GM19372 (cell line): ENCODE measurements at regions not wholly inside any gene's neighbourhood (a gene's known extent, or its start where the extent isn't known, plus 50 kb on each side); places are given as distances from the start of the nearest gene placed in this dataset.

Experiments used
- ATAC-seq: cut with Tn5 transposase; IDR thresholded peaks from one replicate; pipeline ENCODE4 v1.9.1; 2021; ENCODE audit warnings: mild to moderate bottlenecking, low read depth, moderate library complexity; ENCODE audit not compliant: unreplicated experiment

DNA sequence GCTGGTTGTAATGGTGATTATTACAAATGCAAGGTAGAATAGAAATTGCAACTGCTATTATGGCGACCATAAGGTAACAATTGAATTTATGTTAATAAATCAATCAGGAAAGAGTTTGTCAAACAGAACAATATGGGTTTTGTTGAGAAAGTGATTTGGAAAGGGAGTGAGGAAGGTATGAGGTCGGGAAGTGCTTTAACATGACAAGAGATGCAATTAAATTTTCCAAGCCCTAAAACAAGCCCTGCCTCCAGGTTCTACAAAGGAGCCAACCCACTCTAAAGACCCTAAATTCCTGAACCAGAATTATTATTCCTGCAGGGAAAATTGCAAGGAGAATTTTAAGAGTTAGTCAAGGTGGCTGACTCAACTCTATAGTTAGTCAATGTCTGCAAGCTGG lies 363.7 kb downstream of the BMPER start:
- ATAC-seq, result no peak

DNA sequence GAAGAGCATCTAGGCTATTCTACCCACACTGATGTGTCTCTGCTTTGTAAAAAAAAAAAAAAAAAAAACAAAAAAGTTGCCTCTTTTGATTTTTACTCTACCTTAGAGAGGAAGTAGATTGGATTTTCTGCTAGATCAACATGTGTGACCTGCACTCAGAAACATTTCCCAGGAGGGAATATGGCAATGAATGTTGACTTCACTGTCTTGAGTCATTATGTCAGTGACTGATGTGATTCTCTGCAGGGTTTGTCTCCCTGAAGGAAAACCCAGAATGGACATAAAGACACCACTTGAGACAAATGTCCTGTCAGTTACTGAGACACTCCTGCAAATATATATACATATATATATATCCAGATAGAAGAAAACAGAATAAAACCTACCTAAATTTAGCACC lies 370.3 kb downstream of the BMPER start:
- ATAC-seq, result no peak

DNA sequence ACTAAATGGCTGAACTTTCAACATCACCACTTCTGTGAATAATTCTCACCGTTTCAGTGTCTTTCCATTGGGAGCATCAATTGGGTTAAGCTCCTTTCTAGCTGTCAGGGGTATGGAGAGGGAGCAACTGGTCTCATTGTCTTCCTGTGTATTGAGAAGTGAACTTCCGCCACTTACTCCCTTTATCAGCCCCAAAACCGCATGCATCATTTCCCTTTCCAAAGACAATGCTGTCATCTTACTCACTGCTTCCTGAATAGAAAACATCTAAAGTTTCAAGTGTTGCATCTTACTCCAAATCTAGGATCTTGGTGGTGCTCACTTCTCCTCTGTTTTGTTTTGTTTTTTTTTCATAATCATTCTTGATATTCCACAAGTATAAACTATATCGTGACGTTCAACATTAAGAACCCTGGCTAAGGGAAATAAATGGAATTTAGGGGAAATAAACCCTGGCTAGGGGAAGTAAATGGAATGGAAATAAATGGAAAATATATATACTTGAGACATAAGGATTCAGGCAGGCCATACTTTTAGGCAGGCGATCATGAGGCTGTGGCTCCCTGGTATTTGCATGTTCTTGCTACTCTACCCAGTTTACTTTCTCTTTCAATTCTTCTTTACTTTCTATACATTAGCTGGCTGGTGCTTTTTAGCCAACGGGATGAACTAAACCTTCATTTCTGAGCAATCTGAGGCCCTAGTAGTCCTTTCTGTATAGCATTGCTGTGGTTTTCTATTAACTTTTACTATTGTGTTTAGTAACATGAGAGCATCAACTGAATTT lies 371.9 kb downstream of the BMPER start:
- no peak for ATAC-seq

DNA sequence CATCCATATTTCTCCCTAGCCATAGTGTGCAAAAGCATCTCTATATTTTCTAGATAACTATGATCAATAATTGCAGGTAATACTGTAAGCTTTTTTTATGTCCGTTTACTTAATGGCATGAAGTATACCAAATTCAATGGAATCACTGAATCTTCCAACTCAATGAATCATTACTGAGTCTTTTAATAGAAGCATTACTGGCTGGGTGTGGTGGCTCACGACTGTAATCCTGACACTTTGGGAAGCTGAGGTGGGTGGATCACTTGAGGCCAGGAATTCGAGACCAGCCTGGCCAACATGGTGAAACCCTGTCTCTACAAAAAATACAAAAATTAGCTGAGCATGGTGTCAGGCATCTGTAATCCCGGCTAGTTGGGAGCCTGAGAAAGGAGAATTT lies 372.5 kb downstream of the BMPER start:
- ATAC-seq, result no peak

DNA sequence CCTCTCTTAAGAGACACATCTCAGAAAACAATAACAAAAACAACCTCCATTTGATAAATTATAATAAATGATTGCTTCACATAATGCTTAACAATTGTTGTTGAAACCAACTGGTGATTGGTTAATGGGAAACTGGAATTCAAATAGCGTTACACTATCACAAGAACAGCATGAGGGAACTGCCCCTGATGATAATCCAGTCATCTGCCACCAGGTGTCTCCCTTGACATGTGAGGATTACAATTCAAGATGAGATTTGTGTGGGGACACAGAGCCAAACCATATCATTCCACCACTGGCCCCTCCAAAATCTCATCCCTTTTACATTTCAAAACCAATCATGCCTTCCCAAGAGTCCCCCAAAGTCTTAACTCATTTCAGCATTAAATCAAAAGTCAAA lies 375.9 kb downstream of the BMPER start:
- no peak for ATAC-seq

DNA sequence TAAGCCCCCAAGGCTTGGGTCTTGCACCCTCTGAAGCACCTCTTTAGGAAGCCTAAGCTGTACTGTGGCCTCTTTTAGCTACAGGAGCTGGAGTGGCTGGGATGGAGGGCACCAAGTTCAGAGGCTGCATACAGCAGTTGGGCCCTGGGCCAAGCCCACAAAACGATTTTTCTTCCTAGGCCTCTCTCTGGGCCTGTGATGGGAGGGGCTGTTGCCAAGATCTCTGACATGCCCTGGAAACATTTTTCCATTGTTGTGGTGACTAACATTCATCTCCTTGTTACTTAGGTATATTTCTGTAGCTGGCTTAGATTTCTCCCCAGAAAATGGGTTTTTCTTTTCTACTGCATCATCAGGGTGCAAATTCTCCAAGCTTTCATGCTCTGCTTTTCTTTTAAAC lies 375.7 kb upstream of the NPSR1 start:
- ATAC-seq, result no peak

- ATAC-seq, result no peak
These were observed 361.4 kb upstream of the NPSR1 start for GRCh38 chr7:34296663-34297062.

DNA sequence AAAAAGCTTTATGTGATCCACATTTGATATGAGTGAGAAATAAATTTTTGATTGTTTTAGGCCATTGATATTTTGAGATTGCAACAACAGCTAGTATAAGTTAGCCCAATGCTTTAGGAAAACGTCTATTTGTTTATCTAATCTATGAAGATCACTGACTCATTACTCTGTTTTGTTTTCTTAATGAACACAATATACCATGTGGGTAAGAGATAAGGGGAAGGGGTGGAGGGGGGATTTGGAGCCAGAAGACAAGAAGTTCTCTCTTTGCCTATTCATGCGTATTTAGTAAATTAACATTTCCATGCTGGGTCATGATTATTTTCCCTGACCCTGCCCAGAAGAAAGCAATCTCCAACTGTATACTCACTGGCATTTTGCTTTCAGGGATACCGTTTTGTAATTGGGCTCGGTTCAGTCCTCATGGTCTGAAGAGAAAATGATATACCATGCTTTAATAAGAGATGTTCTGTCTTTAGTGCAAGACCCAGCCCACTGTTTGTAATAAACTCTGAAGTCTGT lies 359.5 kb upstream of the NPSR1 start:
- no peak for ATAC-seq

DNA sequence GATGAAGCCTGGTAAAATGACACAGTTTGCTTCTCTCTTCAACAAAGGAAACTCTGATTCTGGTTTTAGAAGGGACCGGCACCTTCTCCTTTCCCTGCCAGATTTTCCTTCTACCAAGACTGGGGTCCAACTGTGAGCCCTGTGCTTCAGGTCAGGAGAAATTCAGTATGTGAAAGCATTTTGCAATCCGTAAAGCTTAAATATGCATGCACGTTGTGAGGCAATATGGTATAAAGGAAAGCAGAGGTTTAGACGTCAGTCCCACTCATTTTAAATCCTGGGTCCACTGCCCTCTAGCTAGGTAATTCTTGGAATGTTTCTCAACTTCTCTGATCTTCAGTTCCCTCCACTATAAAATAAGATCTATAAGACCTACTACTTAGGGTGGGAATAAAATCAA lies 359.0 kb upstream of the NPSR1 start:
- ATAC-seq, result no peak

DNA sequence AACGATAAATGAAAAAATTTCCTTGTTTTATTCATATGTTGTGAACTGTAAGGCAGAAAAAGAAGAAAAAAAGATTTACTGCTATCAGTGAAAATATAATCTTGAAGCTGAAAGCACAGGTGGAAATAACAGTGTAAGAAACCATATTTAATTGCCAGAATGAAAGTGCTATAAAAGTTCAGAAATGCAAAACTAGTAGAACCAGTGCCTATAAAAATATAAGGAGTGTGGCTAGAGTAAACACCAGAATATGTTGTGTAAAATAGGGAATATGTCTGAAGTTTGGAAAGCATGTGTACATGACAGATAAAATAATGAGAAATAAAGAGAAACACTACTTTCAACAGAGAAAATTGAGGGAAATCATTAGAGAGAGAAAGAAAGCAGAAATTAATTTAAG lies 350.5 kb upstream of the NPSR1 start:
- no peak for ATAC-seq

- no peak for ATAC-seq
These were observed 349.4 kb upstream of the NPSR1 start for GRCh38 chr7:34308595-34308994.

DNA sequence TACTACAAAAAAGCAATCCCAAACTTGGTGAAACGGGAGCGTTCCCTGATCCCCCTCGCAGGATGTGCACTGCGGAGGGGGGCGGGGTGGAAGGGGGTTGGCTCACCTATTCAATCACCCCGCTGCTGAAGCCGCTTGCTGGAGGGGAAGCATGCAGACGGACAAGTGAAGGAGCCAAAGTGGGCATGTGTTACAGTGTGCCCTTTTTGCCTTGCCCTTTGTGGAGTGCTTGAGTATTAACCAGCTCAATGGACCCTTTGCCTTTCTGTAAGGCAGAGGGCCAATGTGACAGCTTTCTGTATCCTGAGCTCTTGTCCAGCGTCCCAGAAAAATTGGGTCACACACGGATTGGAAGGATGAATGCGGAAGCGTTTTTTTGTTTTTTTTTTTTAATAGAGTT lies 348.9 kb upstream of the NPSR1 start:
- ATAC-seq, result no peak

- ATAC-seq, result no peak
These were observed 348.4 kb upstream of the NPSR1 start for GRCh38 chr7:34309584-34309983.

DNA sequence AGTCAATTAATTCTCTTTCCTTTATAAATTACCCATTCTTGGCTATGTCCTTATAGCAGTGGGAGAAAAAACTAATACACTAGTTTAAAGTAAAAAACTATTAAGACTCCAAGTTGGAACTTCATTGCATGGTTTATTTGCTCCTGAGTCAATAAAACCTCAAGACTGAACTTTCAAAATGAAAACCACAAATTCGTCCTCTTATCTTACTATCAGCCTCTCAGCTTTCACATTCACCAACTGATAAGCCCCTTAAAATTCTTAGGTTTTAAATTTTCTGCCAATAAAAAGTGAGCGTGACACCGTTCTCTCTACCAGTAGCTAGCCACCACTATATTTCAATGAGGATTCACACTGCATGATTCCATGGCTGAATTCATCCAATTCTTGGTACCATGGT lies 346.4 kb upstream of the NPSR1 start:
- no peak for ATAC-seq

DNA sequence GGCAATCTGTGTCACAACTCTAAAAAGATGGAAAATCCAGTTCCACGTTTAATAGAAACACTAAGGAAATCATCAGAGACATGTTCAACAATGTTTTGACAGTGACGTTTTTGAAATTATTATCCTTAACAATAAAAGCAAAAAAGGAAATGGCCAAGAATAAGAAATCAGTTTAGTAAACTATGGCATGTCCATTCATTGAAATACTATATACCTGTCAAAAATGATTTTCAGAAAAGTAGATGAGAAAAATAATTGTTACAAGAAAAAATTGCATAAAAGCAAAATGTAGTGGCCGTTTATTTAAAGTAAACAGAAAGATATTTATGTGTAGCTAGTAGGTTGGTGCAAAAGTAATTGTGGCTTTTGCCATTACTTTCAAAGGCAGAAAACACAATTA lies 345.4 kb upstream of the NPSR1 start:
- no peak for ATAC-seq

GRCh38 chr7:34313289-34313688 lies 344.7 kb upstream of the NPSR1 start:
- no peak for ATAC-seq

DNA sequence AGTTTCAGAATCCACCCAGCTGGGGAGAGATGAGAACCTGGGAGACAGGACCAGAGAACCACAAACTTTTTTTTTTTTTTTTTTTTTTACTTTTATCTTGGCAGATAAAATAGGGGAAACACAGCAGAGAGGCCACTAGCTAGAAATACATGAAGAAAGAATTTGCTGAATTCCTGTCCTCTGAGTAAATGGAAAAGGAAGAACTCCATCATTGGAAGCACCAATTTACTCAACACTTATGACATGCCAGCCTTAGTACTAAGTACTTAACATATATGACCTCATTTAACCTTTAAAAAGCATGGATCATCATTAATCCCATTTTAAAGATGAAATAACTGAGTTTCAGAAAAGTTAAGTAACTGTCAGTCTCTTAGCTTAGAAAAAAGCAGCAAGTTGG lies 343.0 kb upstream of the NPSR1 start:
- no peak for ATAC-seq

GRCh38 chr7:34317039-34317438 lies 341.0 kb upstream of the NPSR1 start:
- ATAC-seq, result no peak

DNA sequence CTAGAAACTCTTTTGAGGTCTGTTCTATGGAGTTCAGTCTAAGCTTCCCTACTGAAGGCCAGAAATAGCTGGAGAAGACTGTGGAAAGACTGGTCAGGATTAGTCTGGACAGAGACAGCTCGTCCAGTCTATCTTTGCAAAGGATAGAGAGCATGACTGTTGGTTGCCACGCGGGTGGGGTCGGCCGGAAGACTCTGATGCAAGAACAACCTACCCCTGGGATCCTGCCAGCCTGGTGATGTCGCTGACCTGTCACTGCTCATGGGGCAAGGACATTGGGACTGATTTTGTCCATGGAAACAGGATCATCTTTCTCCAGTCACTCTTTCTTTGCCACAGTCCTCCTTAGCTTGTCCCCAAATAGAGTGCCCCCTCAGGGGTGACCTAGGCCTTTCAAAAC lies 337.6 kb upstream of the NPSR1 start:
- no peak for ATAC-seq

DNA sequence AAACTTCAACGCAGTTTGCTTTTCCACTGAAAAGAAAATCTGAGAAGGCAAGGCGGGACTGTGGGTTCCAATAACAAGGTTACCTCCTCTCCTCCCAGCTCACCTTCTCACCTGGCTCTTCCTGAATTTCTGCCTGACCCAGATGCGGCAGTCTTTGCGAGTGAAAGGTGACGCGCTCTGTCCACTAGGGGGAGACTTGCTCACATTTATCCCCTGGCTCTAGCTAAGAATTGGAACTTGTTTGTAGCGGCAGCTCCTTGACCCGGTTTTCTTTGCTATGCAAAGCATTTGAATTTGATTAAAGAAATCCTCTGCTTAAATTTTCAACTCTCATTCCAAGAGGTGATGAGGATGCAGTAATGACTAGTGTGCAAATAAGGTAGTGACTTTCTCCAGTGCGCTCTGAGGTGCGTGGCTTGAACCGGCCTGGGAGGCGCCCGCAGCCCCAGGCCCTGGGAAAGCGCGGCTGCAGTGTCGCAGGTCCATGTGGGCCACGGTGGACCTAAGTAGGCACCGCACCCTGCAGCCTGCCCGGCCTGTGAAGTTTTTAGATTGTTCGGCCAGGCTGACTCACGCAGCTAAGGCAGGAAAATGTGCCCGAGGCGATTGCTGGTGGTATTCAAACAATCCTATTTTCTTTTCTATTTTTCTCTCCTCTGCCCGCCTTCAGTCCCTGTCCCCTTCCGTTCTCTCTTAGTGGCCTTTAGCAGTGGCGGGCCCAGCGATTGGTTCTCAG lies 336.9 kb upstream of the NPSR1 start:
- ATAC-seq, result peak; percentile 94

- ATAC-seq, result no peak
These were observed 335.2 kb upstream of the NPSR1 start for GRCh38 chr7:34322841-34323240.

DNA sequence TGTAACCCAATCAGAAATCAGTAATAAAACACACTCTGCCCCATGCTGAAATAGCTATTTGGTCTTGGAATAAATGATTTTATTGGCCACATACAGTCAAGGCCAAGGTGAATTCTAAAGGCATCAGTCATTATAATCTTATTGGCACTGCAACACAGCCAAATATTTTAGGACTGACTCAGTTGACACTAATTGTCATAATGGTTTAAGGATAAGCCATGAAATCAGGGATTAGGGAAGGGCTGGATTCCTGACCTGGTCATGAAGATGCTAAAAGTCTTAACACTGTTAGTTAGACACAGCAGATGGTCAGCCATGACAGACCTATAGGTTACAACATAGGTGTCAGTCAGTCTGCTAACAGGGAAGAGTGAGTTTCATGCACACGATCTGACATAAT lies 330.3 kb upstream of the NPSR1 start:
- no peak for ATAC-seq
